ENCODE measurements at regions not wholly inside any gene's neighbourhood (a gene's known extent, or its start where the extent isn't known, plus 50 kb on each side); places are given as distances from the start of the nearest gene placed in this dataset.

DNA sequence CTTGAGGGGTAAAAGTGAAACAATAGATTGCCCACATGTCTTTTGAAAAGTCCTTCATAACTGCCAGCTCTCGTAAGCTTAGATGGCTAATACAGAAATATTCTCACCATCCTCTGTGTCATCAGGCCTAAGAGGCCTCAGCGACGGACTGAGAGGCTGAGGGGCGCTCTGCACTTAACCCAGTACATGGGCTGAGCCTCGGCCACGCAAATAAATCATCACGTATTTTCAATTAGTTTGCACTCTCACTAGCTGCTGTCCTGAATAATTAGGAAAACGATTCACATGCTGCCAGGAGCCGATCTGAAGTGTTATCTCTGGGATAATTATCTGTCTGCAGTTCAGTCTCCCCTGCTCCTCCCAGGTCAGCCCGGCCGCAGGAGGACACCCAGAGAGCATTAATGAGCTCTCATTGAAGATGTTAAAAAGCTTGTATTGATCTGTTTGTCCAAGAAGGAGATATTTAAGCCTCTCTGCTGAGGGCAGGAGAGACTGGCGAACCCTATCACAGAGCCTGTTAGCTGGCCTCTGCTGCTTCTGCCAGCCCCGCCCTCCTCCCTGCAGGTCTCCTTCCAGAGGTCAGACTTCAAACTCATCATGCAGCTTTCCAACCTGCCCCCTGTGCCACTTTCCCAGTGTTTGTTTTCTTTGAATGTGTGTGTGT, 1051.3 kb downstream of the VRK1 start:
- TF ChIP-seq FOXM1 (IDR thresholded peaks at IDR 0.05; ENCODE audit: borderline replicate concordance, low read depth): no peak
- TF ChIP-seq, protein P1, sequence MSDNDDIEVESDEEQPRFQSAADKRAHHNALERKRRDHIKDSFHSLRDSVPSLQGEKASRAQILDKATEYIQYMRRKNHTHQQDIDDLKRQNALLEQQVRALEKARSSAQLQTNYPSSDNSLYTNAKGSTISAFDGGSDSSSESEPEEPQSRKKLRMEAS (IDR thresholded peaks at IDR 0.05): no peak
- TF ChIP-seq TEAD4 (IDR thresholded peaks at IDR 0.05): no peak

DNA sequence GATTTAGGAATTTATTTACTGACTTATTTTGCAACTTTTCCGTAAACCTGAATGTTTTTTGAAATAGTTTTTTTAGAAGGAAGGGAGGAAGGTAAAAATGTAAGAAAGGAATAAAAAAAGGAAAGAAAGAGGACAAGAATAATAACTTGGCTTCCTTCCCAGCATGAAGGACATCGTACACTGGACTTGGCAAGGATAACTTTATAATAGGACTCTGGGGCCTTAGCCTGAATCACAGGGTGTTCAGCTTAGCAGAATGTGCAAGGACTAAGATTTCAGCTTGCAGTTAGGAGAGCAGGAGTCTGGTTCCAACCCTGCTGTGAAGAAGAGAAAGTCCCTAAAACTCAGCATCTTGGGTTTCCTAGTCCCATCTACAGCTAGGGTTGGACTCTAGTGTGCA, 1053.3 kb downstream of the VRK1 start:
- TF ChIP-seq TAF1 (IDR thresholded peaks at IDR 0.05; ENCODE audit: low read depth) (no peak), YY1 (IDR thresholded peaks at IDR 0.05; ENCODE audit: low read depth) (no peak), EP300 (IDR thresholded peaks at IDR 0.05; ENCODE audit: borderline replicate concordance) (no peak)
- TF ChIP-seq, protein P1 (IDR thresholded peaks at IDR 0.05): no peak

DNA sequence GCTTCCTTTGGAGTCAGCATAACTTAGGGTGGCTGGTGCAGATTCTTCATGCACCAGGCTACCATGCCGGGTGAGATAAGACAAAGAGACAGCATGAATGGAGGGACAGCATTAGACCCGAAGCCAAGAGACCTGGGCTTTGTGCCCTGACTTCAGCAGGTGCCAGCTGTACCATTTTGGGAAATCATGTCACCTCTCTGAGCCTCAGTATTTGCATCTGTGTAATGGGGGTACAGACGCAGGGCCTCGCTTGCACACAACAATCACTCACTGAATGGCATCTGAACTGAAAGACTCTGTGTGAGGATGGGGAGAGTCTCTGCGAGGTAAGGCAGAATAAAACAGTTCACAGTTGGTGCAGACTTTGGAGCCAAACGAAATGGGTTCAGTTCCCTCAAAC, 1053.7 kb downstream of the VRK1 start:
- no peak for TF ChIP-seq TAF1 (IDR thresholded peaks at IDR 0.05; ENCODE audit: low read depth)
- TF ChIP-seq, protein P2, sequence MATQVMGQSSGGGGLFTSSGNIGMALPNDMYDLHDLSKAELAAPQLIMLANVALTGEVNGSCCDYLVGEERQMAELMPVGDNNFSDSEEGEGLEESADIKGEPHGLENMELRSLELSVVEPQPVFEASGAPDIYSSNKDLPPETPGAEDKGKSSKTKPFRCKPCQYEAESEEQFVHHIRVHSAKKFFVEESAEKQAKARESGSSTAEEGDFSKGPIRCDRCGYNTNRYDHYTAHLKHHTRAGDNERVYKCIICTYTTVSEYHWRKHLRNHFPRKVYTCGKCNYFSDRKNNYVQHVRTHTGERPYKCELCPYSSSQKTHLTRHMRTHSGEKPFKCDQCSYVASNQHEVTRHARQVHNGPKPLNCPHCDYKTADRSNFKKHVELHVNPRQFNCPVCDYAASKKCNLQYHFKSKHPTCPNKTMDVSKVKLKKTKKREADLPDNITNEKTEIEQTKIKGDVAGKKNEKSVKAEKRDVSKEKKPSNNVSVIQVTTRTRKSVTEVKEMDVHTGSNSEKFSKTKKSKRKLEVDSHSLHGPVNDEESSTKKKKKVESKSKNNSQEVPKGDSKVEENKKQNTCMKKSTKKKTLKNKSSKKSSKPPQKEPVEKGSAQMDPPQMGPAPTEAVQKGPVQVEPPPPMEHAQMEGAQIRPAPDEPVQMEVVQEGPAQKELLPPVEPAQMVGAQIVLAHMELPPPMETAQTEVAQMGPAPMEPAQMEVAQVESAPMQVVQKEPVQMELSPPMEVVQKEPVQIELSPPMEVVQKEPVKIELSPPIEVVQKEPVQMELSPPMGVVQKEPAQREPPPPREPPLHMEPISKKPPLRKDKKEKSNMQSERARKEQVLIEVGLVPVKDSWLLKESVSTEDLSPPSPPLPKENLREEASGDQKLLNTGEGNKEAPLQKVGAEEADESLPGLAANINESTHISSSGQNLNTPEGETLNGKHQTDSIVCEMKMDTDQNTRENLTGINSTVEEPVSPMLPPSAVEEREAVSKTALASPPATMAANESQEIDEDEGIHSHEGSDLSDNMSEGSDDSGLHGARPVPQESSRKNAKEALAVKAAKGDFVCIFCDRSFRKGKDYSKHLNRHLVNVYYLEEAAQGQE (IDR thresholded peaks at IDR 0.05; ENCODE audit: low read depth): no peak
- no peak for TF ChIP-seq RAD21 (IDR thresholded peaks at IDR 0.05; ENCODE audit: low read depth)
- no peak for TF ChIP-seq TCF12 (IDR thresholded peaks at IDR 0.05; ENCODE audit: low read depth)
- TF ChIP-seq CEBPB (IDR thresholded peaks at IDR 0.05): no peak
- TF ChIP-seq, protein P1 (IDR thresholded peaks at IDR 0.05): no peak
- no peak for TF ChIP-seq ZBTB7A (IDR thresholded peaks at IDR 0.05; ENCODE audit: low read depth)
- TF ChIP-seq, protein P3, sequence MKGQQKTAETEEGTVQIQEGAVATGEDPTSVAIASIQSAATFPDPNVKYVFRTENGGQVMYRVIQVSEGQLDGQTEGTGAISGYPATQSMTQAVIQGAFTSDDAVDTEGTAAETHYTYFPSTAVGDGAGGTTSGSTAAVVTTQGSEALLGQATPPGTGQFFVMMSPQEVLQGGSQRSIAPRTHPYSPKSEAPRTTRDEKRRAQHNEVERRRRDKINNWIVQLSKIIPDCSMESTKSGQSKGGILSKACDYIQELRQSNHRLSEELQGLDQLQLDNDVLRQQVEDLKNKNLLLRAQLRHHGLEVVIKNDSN (IDR thresholded peaks at IDR 0.05): no peak
- no peak for TF ChIP-seq EGR1 (IDR thresholded peaks at IDR 0.05)
- no peak for TF ChIP-seq TEAD4 (IDR thresholded peaks at IDR 0.05)
- TF ChIP-seq FOXM1 (IDR thresholded peaks at IDR 0.05; ENCODE audit: borderline replicate concordance, low read depth): no peak
- no peak for TF ChIP-seq EP300 (IDR thresholded peaks at IDR 0.05; ENCODE audit: borderline replicate concordance)
- TF ChIP-seq NFIC (IDR thresholded peaks at IDR 0.05): no peak
- TF ChIP-seq CREB1 (IDR thresholded peaks at IDR 0.05; ENCODE audit: low read depth): no peak
- no peak for TF ChIP-seq YY1 (IDR thresholded peaks at IDR 0.05; ENCODE audit: low read depth)

DNA sequence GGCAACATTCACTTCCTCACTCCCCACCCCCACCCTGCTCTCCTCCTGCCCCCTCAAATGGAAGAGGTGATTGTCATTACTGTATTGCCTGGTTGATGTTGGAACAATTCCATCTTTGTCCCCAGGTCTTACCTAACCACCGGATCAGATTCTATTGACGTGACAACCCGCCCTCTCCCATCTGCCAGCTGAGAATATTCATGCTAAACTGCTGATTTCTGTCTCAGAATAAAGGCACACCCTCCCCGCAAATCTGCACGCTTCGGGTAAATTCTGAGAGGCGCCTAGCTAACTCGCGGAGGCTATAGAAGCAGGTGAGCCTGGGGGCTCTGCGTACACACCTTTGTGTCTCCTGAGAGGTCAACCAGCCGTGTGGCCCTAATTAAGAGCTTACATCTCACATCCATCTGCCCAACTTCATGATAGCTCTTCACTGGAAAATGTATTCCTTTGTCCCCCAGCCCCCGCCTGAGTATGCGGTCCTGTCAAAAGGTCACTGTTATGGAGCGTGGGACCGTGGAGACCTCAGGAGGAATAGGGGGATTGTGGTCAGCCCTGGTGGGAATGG, 1054.3 kb downstream of the VRK1 start:
- no peak for TF ChIP-seq TEAD4 (IDR thresholded peaks at IDR 0.05)
- TF ChIP-seq EGR1 (IDR thresholded peaks at IDR 0.05): no peak
- no peak for TF ChIP-seq NFIC (IDR thresholded peaks at IDR 0.05)
- TF ChIP-seq, protein P3 (IDR thresholded peaks at IDR 0.05): no peak
- TF ChIP-seq RAD21 (IDR thresholded peaks at IDR 0.05; ENCODE audit: low read depth): no peak
- TF ChIP-seq CEBPB (IDR thresholded peaks at IDR 0.05): no peak
- no peak for TF ChIP-seq TAF1 (IDR thresholded peaks at IDR 0.05; ENCODE audit: low read depth)
- no peak for TF ChIP-seq EP300 (IDR thresholded peaks at IDR 0.05; ENCODE audit: borderline replicate concordance)
- no peak for TF ChIP-seq ZBTB7A (IDR thresholded peaks at IDR 0.05; ENCODE audit: low read depth)
- no peak for TF ChIP-seq CREB1 (IDR thresholded peaks at IDR 0.05; ENCODE audit: low read depth)
- TF ChIP-seq FOXM1 (IDR thresholded peaks at IDR 0.05; ENCODE audit: borderline replicate concordance, low read depth): no peak
- TF ChIP-seq, protein P1 (IDR thresholded peaks at IDR 0.05): no peak
- no peak for TF ChIP-seq TCF12 (IDR thresholded peaks at IDR 0.05; ENCODE audit: low read depth)
- no peak for TF ChIP-seq YY1 (IDR thresholded peaks at IDR 0.05; ENCODE audit: low read depth)

DNA sequence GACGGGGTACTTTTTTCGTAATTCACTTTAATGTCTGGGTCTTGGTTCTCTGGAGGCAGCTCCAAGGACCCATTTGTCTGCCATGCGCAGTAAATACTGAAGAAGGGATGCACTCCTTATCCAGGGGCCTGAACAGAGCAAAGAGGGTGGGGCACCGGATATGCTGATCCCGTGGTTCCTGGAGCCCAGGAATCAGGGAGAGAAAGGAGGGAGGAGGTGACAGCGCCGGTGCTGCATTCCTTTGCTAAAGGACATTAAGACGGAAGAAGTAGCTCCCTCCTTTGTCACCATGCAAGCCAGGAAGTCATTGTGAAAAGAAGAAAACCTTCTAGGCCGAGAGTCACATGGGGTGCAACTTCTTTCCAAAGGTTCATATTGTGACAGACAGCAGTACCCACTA, 1057.7 kb downstream of the VRK1 start:
- no peak for TF ChIP-seq YY1 (IDR thresholded peaks at IDR 0.05; ENCODE audit: low read depth)
- TF ChIP-seq CREB1 (IDR thresholded peaks at IDR 0.05; ENCODE audit: low read depth): no peak
- TF ChIP-seq, protein P3 (IDR thresholded peaks at IDR 0.05): no peak
- TF ChIP-seq, protein P1 (IDR thresholded peaks at IDR 0.05): no peak
- TF ChIP-seq EP300 (IDR thresholded peaks at IDR 0.05; ENCODE audit: borderline replicate concordance): no peak
- no peak for TF ChIP-seq FOXM1 (IDR thresholded peaks at IDR 0.05; ENCODE audit: borderline replicate concordance, low read depth)
- TF ChIP-seq TCF12 (IDR thresholded peaks at IDR 0.05; ENCODE audit: low read depth): no peak
- no peak for TF ChIP-seq NFIC (IDR thresholded peaks at IDR 0.05)
- TF ChIP-seq ZBTB7A (IDR thresholded peaks at IDR 0.05; ENCODE audit: low read depth): no peak
- no peak for TF ChIP-seq TEAD4 (IDR thresholded peaks at IDR 0.05)

DNA sequence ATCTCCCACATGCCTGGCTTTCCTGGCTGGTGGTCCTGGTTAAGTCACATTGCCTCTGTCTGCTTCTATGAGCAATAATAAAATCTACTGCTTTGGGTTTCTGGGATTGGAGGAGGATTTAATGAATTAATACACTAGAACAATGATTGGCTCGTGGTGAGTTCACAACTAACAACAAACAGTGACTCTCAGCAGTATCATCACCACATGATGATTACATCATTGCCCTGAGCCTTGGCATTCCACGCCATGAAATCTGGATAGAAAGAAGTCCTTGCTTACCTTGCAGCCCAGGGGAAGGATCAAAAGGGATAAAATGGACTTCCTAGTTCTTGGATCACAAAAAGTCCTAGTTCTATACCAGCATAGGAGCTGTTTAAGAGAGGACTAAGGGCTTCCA, 1069.0 kb downstream of the VRK1 start:
- TF ChIP-seq EP300 (IDR thresholded peaks at IDR 0.05; ENCODE audit: borderline replicate concordance) (no peak), ZBTB7A (IDR thresholded peaks at IDR 0.05; ENCODE audit: low read depth) (no peak), EGR1 (IDR thresholded peaks at IDR 0.05) (no peak)
